Smooth muscle cell (in vitro differentiated cells): ENCODE measurements at regions not wholly inside any gene's neighbourhood (a gene's known extent, or its start where the extent isn't known, plus 50 kb on each side); places are given as distances from the start of the nearest gene placed in this dataset.

ENCODE experiments used
- DNase-seq: peaks from one replicate; lab custom pipeline; 2025; ENCODE audit not compliant: unreplicated experiment; lab: John Stamatoyannopoulos, UW
- H2AFZ ChIP-seq: fragments of 200-600 bp; sonication (generic); 2 replicates; pipeline ENCODE4 v1.6.0; 2016; ENCODE audit warnings: antibody characterized with exemption, low read depth, mild to moderate bottlenecking
- H3F3A ChIP-seq: fragments of 200-600 bp; sonication (generic); 2 replicates; pipeline ENCODE4 v1.6.0; 2017; ENCODE audit warnings: antibody characterized with exemption, low read depth
- H3K27ac ChIP-seq: fragments of 200-600 bp; sonication (generic); 2 replicates; pipeline ENCODE4 v1.5.1; 2016; ENCODE audit warnings: low read depth, mild to moderate bottlenecking
- H3K27me3 ChIP-seq: fragments of 200-600 bp; sonication (generic); 2 replicates; pipeline ENCODE4 v1.6.1; 2016; ENCODE audit warnings: low read depth, mild to moderate bottlenecking
- H3K36me3 ChIP-seq: fragments of 200-600 bp; sonication (generic); 2 replicates; pipeline ENCODE4 v1.5.1; 2016; ENCODE audit warnings: low read depth
- H3K4me1 ChIP-seq: fragments of 200-600 bp; sonication (generic); 2 replicates; pipeline ENCODE4 v1.5.1; 2016; ENCODE audit warnings: low read depth
- H3K4me2 ChIP-seq: fragments of 200-600 bp; sonication (generic); 2 replicates; pipeline ENCODE4 v1.6.0; 2016; ENCODE audit warnings: mild to moderate bottlenecking
- H3K4me3 ChIP-seq: fragments of 200-600 bp; sonication (generic); 2 replicates; pipeline ENCODE4 v1.5.1; 2016; ENCODE audit warnings: mild to moderate bottlenecking
- H3K79me2 ChIP-seq: fragments of 200-600 bp; sonication (generic); 2 replicates; pipeline ENCODE4 v1.6.0; 2016; ENCODE audit warnings: low read depth, mild to moderate bottlenecking
- H3K9ac ChIP-seq: fragments of 200-600 bp; sonication (generic); 2 replicates; pipeline ENCODE4 v1.6.0; 2016; ENCODE audit warnings: low read depth
- H3K9me3 ChIP-seq: fragments of 200-600 bp; sonication (generic); replicated peaks from 2 replicates; pipeline ENCODE4 v1.5.1; 2016; ENCODE audit warnings: low read depth
- H4K20me1 ChIP-seq: fragments of 200-600 bp; sonication (generic); 2 replicates; pipeline ENCODE4 v1.6.0; 2016; ENCODE audit warnings: low read depth
- CTCF ChIP-seq: fragments of 200-600 bp; sonication (generic); IDR thresholded peaks from 2 replicates; pipeline ENCODE4 v1.5.1; 2017; ENCODE audit warnings: borderline replicate concordance, mild to moderate bottlenecking, antibody characterized with exemption; ENCODE audit not compliant: insufficient read depth, poor library complexity, severe bottlenecking
- WGBS: methylation state at CpG from one replicate; pipeline ENCODE4 v1.1.7; 2016; ENCODE audit warnings: low lambda C conversion rate; 5-methylcytosine and 5-hydroxymethylcytosine counted together

- Histone ChIP-seq H4K20me1 (no peaks in the 10 kb centered on the region), H3K4me2 (no peak overlapping the region), H2AFZ (no peak overlapping the region), H3K27ac (no peak overlapping the region), H3K4me3 (no peak overlapping the region), H3K27me3 (no peaks in the 10 kb centered on the region), H3K9me3 (no peaks in the 10 kb centered on the region), H3K9ac (no peak overlapping the region), H3K36me3 (no peaks in the 10 kb centered on the region), H3F3A (no peaks in the 10 kb centered on the region), H3K79me2 (no peaks in the 10 kb centered on the region), H3K4me1 (no peaks in the 10 kb centered on the region)
- no peak for DNase-seq
- WGBS = 80% methylated on average over 1 of the region's 1 CpG
- TF ChIP-seq CTCF = no peak
Observed at GRCh38 chr2:117646099-117646498, 168.4 kb upstream of the DDX18 start.

GRCh38 chr2:117646872-117647271 lies 167.6 kb upstream of the DDX18 start:
- Histone ChIP-seq H3K27ac (no peak overlapping the region), H2AFZ (no peak overlapping the region), H3K27me3 (no peaks in the 10 kb centered on the region), H3K36me3 (no peaks in the 10 kb centered on the region), H3K4me3 (no peak overlapping the region), H4K20me1 (no peaks in the 10 kb centered on the region), H3K9ac (no peak overlapping the region), H3K4me2 (no peak overlapping the region), H3K4me1 (no peaks in the 10 kb centered on the region), H3F3A (no peaks in the 10 kb centered on the region), H3K79me2 (no peaks in the 10 kb centered on the region), H3K9me3 (no peaks in the 10 kb centered on the region)
- no peak for TF ChIP-seq CTCF
- no peak for DNase-seq
- 84% methylated on average over 1 of the region's 1 CpG for WGBS

- Histone ChIP-seq H3K79me2 (no peaks in the 10 kb centered on the region), H3K27ac (no peak overlapping the region), H2AFZ (no peak overlapping the region), H3K27me3 (no peaks in the 10 kb centered on the region), H3K4me1 (no peaks in the 10 kb centered on the region), H3F3A (no peaks in the 10 kb centered on the region), H4K20me1 (no peaks in the 10 kb centered on the region), H3K9me3 (no peaks in the 10 kb centered on the region), H3K9ac (no peak overlapping the region), H3K4me3 (no peak overlapping the region), H3K4me2 (no peak overlapping the region), H3K36me3 (no peaks in the 10 kb centered on the region)
- no peak for TF ChIP-seq CTCF
- 58% methylated on average over 4 of the region's 4 CpGs for WGBS
- DNase-seq = no peak
Observed at GRCh38 chr2:117656546-117656945, 157.9 kb upstream of the DDX18 start.

- WGBS = 83% methylated on average over 5 of the region's 5 CpGs
- no peaks in the 10 kb centered on the region for H3K36me3 ChIP-seq
- DNase-seq = no peak
- no peak overlapping the region for H3K27ac ChIP-seq
- H3K9ac ChIP-seq = no peak overlapping the region
- no peak overlapping the region for H3K4me2 ChIP-seq
- H4K20me1 ChIP-seq = no peaks in the 10 kb centered on the region
- H3K27me3 ChIP-seq = no peaks in the 10 kb centered on the region
- no peak overlapping the region for H3K4me3 ChIP-seq
- no peaks in the 10 kb centered on the region for H3F3A ChIP-seq
- no peaks in the 10 kb centered on the region for H3K4me1 ChIP-seq
- TF ChIP-seq CTCF = no peak
- no peak overlapping the region for H2AFZ ChIP-seq
- H3K79me2 ChIP-seq = no peaks in the 10 kb centered on the region
- H3K9me3 ChIP-seq = no peaks in the 10 kb centered on the region
Observed at GRCh38 chr2:117661619-117662018, 152.9 kb upstream of the DDX18 start.
